Islet of Langerhans (tissue), 1 donor: ENCODE measurements at regions not wholly inside any gene's neighbourhood (a gene's known extent, or its start where the extent isn't known, plus 50 kb on each side); places are given as distances from the start of the nearest gene placed in this dataset.
"Not testable (repeated sequence)": the region's sequence is repeated elsewhere in the genome, so short reads cannot be mapped to it uniquely, and the experiment has no call there.

Source experiments
- FAIRE-seq: peaks from one replicate; lab custom pipeline; 2011; peaks lifted over from hg19 to GRCh38; lab: Jason Lieb, UNC

DNA sequence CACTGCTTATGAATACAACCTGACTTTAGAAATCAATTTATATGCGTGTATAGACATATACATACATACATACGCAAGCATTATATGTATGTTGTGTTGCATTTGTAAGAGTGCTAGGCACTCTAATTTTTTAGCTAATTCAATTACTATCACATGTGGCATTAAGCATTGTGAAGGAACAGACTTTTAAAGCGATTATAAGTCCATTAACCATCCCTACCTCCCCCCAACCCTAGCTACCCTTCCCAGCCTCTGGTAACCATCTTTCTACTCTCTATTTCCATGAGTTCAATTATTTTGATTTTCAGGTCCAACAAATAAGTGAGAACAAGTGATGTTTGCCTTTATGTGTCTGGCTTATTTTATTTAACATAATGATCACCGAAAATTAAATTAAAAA, 453.8 kb downstream of the DOK5 start:
- FAIRE-seq = no peak

DNA sequence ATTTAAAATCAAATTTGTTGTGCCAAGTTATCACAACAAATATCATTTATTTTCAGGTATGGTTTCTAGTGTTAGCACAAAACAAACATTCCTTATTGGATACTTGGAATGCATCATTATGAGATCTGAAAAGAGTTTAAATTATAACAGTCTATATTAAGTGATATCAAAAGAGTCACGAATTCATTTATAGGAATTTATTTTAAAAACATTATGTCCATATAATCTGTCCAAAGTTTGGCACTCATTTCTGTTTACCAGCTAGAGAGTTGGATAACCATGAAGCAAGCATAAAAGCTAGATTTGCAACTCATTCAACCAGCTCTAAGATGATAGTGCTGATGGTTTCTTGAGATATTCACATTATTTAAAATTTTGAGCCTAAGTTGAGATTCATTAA, 453.2 kb downstream of the DOK5 start:
- FAIRE-seq = no peak

DNA sequence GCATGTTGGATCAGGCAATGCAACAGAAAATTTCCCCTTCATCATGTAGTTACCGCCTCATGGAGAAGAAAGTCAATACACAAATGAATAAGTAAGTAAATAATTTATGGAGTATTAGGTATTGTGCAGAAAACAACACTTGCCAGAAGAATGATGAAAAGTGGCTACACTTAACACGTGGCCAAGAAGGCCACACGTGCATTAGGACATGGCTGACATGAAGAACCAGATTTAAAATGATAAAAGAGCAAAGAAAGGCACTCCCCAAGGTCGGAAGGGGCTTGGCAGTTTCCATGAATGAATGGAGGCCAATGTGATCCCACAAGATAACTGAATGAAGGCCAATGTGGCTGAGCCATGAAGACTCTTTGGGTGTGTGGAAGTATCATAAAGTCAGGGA, 447.2 kb downstream of the DOK5 start:
- no peak for FAIRE-seq

DNA sequence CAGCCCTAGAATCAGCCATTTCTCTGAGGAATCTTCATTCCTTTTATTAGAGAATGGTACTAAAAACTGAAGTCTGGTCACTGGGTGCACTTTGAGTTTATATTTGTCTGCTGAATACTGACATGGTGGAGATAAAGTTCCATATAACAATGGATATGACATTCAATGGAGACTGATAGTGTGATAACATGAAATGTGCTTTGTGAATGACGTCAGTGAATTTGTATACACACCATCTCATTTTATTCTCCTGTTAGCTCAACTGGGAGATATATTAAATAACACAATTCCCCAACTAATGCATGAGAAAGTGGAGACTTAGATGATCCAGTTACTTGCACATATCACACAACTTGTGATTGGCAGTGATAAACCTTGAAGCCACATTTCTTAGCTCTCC, 446.7 kb downstream of the DOK5 start:
- no peak for FAIRE-seq

DNA sequence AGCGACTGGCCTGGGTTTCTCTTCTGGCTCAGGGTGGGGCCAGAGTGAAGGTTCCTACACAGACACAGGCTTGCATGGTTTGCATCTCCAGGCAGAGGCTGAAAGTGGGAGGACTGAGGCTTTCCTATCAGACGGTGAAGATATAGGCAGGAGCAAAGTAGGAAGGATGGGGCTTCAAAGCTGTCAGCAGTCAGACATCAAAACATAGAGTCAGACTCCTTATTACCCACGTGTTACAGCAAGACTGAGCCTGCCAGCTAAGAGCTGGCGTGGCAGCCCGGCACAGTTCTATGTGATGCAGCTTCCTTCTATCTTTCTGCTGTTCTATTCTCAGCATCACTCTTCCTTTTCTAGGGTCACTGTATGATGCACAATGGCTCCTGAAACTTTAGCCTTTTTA, 445.1 kb downstream of the DOK5 start:
- FAIRE-seq = no peak

DNA sequence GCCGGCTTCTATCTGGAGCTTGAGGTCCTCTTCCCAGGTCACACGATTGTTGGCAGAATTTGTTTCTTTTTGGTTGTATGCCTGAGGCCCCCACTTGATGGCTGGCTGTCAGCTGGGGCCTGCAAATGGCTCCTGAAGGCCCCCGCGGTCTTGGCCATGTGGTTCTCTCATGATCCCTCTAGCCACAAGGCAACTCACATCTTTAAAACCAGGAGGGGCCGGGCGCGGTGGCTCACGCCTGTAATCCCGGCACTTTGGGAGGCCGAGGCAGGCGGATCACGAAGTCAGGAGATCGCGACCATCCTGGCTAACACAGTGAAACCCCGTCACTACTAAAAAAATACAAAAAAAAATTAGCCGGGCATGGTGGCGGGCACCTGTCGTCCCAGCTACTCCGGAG, 443.6 kb downstream of the DOK5 start:
- not testable (repeated sequence) for FAIRE-seq

DNA sequence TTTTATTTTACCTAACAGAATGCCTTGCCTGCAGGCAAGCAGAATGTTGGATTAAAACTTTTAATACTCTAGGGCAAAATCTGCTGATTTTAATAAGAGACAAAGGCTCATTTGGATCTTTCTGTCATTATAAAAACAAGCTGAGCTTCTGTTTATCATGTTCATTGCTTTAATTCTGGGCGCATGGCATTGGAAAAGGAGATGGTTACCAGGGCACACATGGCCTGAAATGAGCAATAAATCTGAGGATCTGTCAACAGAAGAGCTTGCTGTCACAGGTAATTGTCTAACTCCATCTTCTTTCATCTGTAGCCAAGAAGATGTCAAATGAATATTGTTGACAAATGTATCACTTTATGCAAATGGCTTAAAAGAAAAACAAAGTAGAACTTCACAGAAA, 439.6 kb downstream of the DOK5 start:
- no peak for FAIRE-seq

DNA sequence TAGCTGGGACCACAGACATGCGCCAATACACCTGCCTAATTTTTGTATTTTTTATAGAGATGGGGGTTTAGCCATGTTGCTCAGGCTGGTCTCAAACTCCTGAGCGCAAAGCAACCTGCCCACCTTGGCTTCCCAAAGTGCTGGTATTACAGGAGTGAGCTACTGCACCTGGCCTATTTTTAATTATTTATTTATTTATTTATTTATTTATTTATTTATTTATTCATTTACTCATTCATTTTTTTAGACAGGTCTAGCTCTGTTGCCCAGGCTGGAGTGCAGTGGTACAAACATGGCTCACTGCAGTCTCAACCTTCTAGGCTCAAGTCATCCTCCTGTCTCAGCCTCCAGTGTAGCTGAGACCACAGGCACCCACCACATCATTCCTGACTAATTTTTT, 434.3 kb downstream of the DOK5 start:
- FAIRE-seq = no peak

DNA sequence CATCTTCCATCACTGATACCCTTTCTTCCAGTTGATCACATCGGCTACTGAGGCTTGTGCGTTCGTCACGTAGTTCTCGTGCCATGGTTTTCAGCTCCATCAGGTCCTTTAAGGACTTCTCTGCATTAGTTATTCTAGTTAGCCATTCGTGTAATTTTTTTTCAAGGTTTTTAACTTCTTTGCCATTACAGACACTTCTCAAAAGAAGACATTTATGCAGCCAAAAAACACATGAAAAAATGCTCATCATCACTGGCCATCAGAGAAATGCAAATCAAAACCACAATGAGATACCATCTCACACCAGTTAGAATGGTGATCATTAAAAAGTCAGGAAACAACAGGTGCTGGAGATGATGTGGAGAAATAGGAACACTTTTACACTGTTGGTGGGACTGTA, 430.7 kb downstream of the DOK5 start:
- not testable (repeated sequence) for FAIRE-seq

DNA sequence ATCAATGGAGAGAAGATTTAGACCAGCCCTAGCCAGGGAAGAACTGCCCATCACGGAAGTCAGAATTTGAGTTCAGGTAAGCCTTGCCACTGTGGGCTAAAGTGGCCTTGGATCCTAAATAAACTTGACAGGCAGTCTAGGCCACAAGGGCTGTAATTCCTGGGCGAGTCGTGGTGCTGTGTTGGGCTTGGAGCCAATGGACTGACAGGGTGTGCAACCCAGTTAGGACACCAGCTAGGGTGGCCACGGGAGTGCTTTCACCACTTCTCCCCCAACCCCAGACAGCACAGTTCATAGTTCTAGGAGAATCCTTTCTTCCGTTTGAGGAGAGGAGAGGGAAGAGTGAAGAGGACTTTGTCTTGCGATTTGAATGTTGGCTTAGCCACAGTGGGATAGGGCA, 422.4 kb downstream of the DOK5 start:
- FAIRE-seq = no peak

DNA sequence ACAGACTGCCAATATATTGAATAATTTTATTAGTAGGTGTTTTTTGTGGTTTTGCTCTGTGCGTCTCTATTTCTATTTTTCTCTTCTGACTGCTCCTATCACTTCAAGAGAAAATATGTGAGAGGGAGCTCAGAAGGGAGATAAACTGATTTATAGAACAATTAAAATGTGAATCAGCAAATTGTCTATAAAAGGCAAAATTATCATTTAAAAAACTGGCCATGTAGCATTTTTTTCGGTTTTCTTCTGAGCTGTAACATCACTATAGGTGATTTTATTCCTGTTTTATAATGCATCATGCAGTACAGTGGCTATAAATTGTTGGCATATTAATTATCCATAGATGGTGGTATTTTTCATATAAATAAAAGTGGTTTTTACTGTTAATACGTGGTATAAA, 416.5 kb downstream of the DOK5 start:
- no peak for FAIRE-seq

DNA sequence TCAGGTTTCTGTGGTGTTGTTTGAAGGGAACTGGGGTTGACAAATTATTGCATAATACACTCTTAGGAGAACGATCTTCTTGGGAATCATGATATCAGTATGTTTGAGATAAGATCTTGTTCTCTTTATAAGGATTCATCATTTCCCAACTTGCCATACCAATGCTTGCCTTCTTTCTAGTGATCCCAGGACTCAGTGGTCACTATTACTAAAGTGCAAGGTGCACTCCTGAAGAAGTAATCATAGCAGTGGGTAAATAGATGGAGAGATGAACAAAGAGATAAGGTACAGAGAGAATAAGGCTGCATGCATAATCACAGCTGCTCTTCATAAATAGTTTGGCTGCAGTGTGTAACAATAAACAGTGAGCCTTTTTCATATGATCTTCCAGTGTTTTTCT, 404.0 kb downstream of the DOK5 start:
- no peak for FAIRE-seq

DNA sequence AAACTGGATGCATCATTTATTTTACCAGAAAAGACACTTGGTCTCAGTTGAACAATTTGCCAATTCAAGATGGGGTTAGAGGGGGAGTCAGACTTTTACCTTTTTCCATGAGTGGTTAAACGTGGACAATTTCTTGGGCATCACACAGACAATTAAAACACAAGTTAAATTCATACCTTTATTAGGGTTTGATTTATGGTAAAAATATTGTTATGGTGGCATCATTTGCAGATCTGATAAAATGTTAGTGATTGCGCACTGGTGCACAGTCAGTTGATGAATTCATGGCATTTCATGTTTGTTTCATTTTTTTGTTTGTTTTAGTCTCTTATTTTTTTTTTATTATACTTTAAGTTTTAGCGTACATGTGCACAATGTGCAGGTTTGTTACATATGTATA, 399.9 kb downstream of the DOK5 start:
- no peak for FAIRE-seq

DNA sequence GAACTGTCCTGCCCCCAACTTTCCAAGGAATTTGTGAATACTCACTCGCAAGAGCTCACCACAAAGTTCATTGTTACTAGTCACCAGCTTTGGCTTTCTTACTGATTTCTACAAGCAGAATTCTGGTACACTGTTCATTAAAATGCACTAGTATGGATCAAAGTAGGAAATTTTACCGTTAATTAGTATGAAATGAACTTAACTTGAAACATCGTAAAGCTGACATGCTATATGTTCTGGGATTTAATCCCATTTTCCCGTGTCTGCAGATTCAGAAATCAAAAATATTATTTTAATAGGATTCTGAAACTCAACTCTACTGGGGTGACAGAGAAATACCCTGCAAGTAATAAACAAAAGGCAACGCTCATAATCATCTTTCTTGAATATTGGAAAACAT, 399.3 kb downstream of the DOK5 start:
- FAIRE-seq = no peak

DNA sequence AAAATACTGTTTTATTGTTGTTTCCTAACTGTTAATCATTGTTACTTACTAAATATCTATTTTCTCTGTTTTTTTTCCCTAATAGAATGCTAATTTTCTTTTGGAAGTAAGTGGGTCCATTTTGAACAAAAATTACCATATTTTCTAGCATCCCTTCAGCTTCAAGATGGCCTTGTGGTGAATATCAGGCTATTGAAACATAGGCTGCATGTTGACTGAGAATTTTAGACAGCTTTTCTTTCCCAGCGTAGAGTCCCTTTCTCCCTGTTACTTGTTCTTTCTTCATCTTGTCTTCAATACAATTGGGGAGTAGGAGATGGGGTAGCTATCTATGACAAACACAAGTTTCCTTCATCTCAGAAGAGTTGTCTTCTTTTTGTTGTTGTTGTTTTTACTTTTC, 397.0 kb downstream of the DOK5 start:
- FAIRE-seq = no peak

DNA sequence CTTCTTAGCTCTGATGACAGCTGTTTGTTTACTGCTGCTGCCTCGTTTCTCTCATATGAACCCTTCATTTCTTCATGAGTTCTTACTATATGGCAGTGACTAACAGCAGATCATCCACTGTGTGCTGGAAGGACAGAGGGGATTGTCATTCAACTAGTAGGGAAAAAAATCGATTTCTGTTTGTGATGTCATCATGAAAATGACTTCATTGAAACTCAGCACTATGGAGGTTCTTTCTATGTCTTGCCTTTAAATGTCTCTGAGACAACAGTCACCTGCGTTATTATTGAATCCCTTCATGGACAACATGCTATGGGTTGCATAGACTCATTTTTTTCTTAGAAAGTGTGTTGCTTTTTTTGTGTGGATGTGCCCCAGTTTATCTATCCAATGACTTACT, 394.4 kb downstream of the DOK5 start:
- no peak for FAIRE-seq

DNA sequence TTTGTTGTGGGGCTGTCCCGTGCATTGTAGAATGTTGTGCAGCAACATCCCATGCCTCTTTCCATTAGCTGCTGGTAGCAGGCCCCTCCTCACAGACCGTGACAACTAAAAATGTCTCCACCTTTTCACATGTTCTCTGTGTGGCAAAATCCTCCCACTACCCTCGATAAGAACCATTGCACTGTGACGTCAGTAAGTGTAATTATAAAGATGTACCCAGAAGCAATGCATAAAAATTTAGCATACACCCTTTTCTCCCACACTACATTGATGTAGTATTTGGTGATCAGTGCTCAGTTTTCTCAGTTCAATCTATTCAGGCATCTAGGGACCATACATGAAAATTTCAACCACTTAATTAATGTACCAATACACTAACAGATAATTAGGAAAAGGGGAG, 389.9 kb downstream of the DOK5 start:
- no peak for FAIRE-seq

DNA sequence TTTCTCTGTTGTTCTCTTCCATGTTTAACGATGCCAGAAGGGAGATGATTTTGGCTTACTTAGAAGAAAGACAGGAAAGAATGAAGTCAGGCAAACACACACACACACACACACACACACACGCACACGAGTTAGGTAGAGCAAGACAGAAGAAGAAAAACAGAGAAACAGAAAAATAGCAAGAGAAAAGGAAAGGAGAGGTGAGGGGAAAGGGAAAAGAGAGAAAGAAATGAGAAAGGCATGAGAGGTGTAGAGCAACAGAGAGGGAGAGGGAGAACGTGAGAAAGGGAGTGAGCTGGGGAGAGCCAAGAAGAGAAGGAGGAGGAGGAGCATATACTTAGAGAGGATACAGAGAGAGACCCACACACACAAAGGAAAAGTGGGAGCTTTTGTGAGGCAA, 385.3 kb downstream of the DOK5 start:
- FAIRE-seq = no peak

DNA sequence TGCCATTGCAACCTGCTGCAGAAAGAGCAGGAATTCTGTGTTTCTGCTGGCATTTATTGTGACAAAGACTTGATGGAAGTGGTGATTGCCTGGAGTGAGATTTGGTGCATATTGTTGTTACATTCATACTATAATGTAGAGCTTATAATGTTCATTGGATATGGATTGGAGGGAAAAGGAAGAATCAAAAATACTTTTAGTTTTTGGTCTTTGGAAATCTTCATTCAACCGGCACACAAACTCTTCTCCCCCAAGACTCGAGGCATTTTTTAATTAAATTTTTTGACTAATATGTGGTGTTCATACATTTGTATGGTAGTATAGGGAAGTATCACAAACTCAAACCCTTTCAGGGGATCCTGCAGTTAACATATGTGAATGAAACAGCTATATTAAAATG, 380.8 kb downstream of the DOK5 start:
- no peak for FAIRE-seq

DNA sequence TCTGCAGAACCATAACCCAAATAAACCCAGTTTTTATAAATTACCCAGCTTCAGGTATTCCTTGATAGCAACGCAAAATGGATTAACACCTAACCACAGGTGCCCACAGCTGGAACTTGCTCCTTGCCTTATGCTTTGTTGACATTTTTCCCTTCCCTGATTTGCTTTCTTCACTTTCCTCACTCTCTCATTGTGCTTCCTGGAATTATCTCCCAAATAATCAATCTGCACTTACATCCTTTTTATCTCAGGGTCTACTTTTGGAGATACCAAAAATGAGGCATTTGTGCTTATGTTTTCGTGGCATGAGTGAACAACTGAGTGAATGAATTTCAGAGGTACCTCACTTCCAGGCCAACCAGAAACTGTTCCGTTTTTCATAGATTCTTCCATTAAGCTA, 374.3 kb downstream of the DOK5 start:
- FAIRE-seq = no peak

DNA sequence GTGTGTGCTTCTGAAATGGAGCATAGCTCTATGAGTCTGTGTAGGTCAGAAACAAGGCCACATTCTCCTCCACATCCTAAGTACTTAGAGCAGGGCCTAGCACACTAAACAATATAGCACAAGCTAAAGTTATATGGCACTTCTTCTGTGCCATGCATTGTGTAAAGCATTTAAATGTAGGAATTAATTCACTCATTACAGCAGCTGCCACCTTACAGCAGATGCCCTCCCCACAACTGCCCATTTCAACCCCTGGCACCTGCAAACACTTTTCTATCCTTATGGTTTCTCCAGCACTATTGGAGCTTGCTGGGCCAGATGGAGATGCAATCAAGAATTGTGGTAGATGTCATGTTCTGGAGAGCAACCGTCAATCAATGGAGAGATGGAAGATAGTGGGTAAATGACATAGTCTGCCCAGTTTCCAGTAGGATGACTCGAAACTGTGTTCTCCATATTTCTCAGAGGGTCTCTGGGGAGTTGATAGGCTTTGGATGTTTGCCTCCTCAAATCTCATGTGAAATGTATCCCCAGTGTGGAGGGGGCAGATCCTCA, 373.7 kb downstream of the DOK5 start:
- FAIRE-seq = no peak

DNA sequence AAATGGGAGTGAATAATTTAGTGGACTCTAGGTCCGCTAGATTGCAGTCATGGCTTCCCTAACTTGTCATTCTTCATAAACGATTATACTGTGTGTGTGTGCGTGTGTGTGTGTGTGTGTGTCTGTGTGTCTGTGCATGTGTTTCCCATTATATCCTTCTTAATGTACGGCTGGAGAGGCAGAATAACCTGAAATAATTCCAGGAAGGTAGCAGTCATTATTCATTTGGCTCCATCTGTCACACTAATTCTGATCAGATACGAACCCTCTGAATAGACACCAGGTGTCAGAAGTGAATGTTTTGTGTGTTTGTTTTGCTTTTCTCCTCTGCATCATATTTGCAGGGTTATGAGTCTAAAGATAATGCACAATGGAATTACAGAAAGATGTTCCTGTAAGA, 372.9 kb downstream of the DOK5 start:
- FAIRE-seq = no peak

DNA sequence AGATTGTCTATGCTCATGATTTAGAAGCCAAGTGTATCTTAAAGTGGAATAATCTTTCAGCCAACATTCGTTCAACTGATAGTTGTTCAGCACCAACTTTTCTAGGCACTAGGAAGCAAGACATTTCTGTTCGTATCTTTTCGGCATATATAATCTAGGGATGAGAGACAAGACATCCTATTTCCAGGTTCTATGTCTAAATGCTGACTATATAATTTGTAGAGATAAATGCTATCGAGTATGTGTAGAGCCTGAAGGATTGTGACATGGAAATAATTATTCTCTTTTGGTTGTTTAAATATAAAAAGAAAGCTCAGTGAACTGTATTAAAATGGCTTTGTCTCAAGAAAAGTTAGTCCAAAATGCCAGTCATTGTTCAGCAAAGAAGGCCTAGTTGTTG, 371.6 kb downstream of the DOK5 start:
- FAIRE-seq = no peak

DNA sequence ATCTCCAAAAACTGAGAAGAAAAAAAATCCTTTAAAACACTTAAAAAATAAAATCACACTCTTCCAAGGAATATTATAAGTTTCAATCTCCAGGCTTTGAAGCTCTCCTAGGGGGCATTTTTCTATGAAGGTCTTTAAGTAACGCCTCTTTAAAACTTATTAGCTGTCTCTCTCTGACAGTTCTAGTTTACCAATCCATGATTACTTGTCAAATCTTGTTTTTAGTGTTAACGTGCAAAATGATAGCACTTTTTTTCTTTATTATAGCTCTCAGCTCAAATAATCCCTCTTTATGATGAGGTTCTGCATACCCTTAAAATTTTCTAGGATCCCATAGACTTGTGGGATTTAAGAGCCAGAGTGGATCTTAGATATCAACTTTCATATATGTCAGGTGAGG, 369.0 kb downstream of the DOK5 start:
- FAIRE-seq = no peak

DNA sequence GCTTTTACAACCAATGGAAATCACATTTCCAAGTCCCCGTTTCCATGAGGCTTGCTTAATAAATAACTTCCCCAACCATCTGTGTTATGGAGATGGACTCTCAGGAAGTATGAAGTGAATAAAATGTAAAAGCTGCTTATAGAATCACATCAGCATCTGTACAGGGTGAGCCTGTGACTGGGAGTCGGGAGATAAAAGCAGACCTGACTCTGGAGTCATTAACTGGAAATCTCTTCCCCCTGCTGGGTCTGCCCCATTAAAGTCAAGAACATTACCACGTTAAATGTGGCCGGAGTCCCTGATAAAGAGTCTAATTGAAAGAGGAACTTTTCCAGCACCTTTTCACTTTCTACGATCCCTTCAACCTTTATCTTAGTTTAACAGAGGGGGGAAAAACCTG, 368.5 kb downstream of the DOK5 start:
- no peak for FAIRE-seq
